Caco-2 (cell line): ENCODE measurements at regions not wholly inside any gene's neighbourhood (a gene's known extent, or its start where the extent isn't known, plus 50 kb on each side); places are given as distances from the start of the nearest gene placed in this dataset.

Experiments
- BruUV-seq: library from RNA; stranded (reverse); fragments of 400-500 nt; replicated peaks from 2 replicates; lab custom pipeline; 2021; lab: Mats Ljungman, UMichigan
- CTCF ChIA-PET: fragments of 300-600 bp; sonication (Branson Sonifier 250); formaldehyde crosslinking; loops from one replicate; lab custom pipeline; 2022; ENCODE audit warnings: antibody characterized with exemption; lab: Charles Lee
- POLR2A ChIA-PET: fragments of 300-600 bp; sonication (Branson Sonifier 250); formaldehyde crosslinking; loops from one replicate; lab custom pipeline; 2022; ENCODE audit warnings: antibody characterized with exemption; lab: Charles Lee
- DNase-seq, 2 experiments: peaks; one replicate each; pipeline versions ENCODE4 v3.0.0 to v3.0.0-alpha.2; 2020 to 2022
- H3K27me3 ChIP-seq: replicated peaks from 2 replicates; pipeline ENCODE4 v1.6.0; 2011; ENCODE audit warnings: low read length; ENCODE audit not compliant: control insufficient read depth, insufficient read depth
- H3K36me3 ChIP-seq: 2 replicates; pipeline ENCODE4 v1.5.1; 2011; ENCODE audit warnings: low read length; ENCODE audit not compliant: control insufficient read depth, insufficient read depth
- H3K4me1 ChIP-seq: fragments of 250-450 bp; sonication (Bioruptor Pico); 2 replicates; pipeline ENCODE4 v1.5.1; 2020; ENCODE audit warnings: mild to moderate bottlenecking
- H3K4me3 ChIP-seq: 2 replicates; pipeline ENCODE4 v1.5.1; 2011; ENCODE audit warnings: low read depth, mild to moderate bottlenecking, control low read depth, low read length
- H3K9me3 ChIP-seq: fragments of 250-450 bp; sonication (Bioruptor Pico); 2 replicates; pipeline ENCODE4 v1.5.1; 2020; ENCODE audit warnings: mild to moderate bottlenecking, moderate library complexity
- H3K27ac Mint-ChIP-seq: one replicate; pipeline ENCODE4 v1.8.0; 2022; ENCODE audit warnings: mixed read lengths; ENCODE audit not compliant: unreplicated experiment
- H3K27me3 Mint-ChIP-seq: one replicate; pipeline ENCODE4 v1.8.0; 2022; ENCODE audit warnings: mixed read lengths; ENCODE audit not compliant: insufficient read depth, unreplicated experiment
- H3K36me3 Mint-ChIP-seq: one replicate; pipeline ENCODE4 v1.8.0; 2022; ENCODE audit warnings: mild to moderate bottlenecking, mixed read lengths; ENCODE audit not compliant: insufficient read depth, unreplicated experiment
- H3K4me1 Mint-ChIP-seq: one replicate; pipeline ENCODE4 v1.8.0; 2022; ENCODE audit warnings: low read depth, mixed read lengths; ENCODE audit not compliant: unreplicated experiment
- H3K4me3 Mint-ChIP-seq: one replicate; pipeline ENCODE4 v1.8.0; 2022; ENCODE audit warnings: mild to moderate bottlenecking, moderate library complexity, mixed read lengths; ENCODE audit not compliant: unreplicated experiment
- H3K9me3 Mint-ChIP-seq: one replicate; pipeline ENCODE4 v1.8.0; 2022; ENCODE audit warnings: mixed read lengths; ENCODE audit not compliant: unreplicated experiment
- intact Hi-C: fragments of 100-400 bp; cut with micrococcal nuclease; formaldehyde crosslinking; loops from one replicate; pipeline ENCODE4 v1.10.0; 2022; ENCODE audit not compliant: unreplicated experiment
- TF ChIP-seq, protein P1 (sequence below), 2 experiments: fragments of 200-600 bp in 1 of 2; IDR thresholded peaks; 1 replicate in 1 of 2; 2 replicates in 1 of 2; pipeline versions ENCODE4 v1.5.1 to v1.8.0; 2011 to 2022; ENCODE audit warnings: antibody characterized with exemption in 1 of 2, control low read depth in 1 of 2, inconsistent platforms in 1 of 2, low read depth in 1 of 2, low read length in 1 of 2, mild to moderate bottlenecking in 1 of 2, moderate library complexity in 1 of 2; ENCODE audit not compliant: insufficient read depth in 1 of 2, severe bottlenecking in 1 of 2, unreplicated experiment in 1 of 2

DNA sequence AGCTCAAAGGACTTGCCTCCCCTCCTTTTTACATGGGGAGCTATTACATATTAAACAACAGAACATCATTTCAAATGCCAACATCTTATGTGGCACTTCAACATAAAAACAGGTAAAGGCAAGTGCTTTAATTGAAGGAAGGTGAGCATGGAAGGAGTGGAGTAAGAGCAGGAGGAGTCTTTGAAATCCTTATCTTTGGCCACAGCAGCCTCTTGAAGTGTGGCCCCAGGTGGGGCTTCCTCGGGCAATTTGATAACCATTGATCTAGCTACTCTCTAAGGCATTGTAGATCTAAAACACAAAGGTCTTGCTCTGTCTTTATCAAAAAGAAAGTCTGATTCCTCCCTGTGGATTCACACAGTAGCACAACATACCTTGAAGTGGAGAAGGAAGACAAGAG, 70.9 kb upstream of the PPP2R5A start:
- ChIA-PET POLR2A (no interaction called here), CTCF (no interaction called here)
- DNase-seq: peak; percentile 14 to 56
- Histone ChIP-seq H3K9me3 (no peaks in the 10 kb centered on the region; the same call in 1 of the 2 replicates), H3K4me3 (no peak overlapping the region), H3K36me3 (no peaks in the 10 kb centered on the region), H3K27me3 (no peaks in the 10 kb centered on the region), H3K4me1 (peaks cover 63% of the 10 kb centered on the region)
- no peaks in the 10 kb centered on the region for H3K27me3 Mint-ChIP-seq
- peaks cover 44% of the 10 kb centered on the region for H3K4me1 Mint-ChIP-seq
- peaks cover 10% of the 10 kb centered on the region for H3K36me3 Mint-ChIP-seq
- BruUV-seq: no TSS peak
- intact Hi-C loops: no loop called here
- peak overlapping the region; percentile 62 for H3K27ac Mint-ChIP-seq
- H3K9me3 Mint-ChIP-seq: no peaks in the 10 kb centered on the region
- peak overlapping the region; percentile 2 for H3K4me3 Mint-ChIP-seq
- TF ChIP-seq, protein P1, sequence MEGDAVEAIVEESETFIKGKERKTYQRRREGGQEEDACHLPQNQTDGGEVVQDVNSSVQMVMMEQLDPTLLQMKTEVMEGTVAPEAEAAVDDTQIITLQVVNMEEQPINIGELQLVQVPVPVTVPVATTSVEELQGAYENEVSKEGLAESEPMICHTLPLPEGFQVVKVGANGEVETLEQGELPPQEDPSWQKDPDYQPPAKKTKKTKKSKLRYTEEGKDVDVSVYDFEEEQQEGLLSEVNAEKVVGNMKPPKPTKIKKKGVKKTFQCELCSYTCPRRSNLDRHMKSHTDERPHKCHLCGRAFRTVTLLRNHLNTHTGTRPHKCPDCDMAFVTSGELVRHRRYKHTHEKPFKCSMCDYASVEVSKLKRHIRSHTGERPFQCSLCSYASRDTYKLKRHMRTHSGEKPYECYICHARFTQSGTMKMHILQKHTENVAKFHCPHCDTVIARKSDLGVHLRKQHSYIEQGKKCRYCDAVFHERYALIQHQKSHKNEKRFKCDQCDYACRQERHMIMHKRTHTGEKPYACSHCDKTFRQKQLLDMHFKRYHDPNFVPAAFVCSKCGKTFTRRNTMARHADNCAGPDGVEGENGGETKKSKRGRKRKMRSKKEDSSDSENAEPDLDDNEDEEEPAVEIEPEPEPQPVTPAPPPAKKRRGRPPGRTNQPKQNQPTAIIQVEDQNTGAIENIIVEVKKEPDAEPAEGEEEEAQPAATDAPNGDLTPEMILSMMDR (IDR thresholded peaks at IDR 0.05; ENCODE audit: insufficient read depth in 1 of 2, low read depth in 1 of 2, low read length in 1 of 2, severe bottlenecking in 1 of 2, unreplicated experiment in 1 of 2): no peak

GRCh38 chr1:212215910-212216309, 69.3 kb upstream of the PPP2R5A start:
- Histone ChIP-seq H3K9me3 (no peaks in the 10 kb centered on the region; the same call in 1 of the 2 replicates), H3K27me3 (no peaks in the 10 kb centered on the region), H3K4me3 (no peak overlapping the region), H3K4me1 (peaks cover 65% of the 10 kb centered on the region), H3K36me3 (no peaks in the 10 kb centered on the region)
- POLR2A ChIA-PET: no interaction called here
- Mint-ChIP-seq H3K4me3 (no peak overlapping the region), H3K27me3 (no peaks in the 10 kb centered on the region), H3K27ac (no peak overlapping the region), H3K36me3 (peaks cover 10% of the 10 kb centered on the region), H3K4me1 (peaks cover 45% of the 10 kb centered on the region), H3K9me3 (no peaks in the 10 kb centered on the region)
- no peak for DNase-seq
- no TSS peak for BruUV-seq
- TF ChIP-seq, protein P1 (IDR thresholded peaks at IDR 0.05; ENCODE audit: insufficient read depth in 1 of 2, low read depth in 1 of 2, low read length in 1 of 2, severe bottlenecking in 1 of 2, unreplicated experiment in 1 of 2): no peak
- intact Hi-C loops: no loop called here
- CTCF ChIA-PET: interaction anchor here (1.0 kb wide), 1 partner anchor 78 kb away, joined by 3 read pairs; no protein-coding TSS in a partner anchor

- DNase-seq: no peak
- TF ChIP-seq, protein P1 (IDR thresholded peaks at IDR 0.05; ENCODE audit: insufficient read depth in 1 of 2, low read depth in 1 of 2, low read length in 1 of 2, severe bottlenecking in 1 of 2, unreplicated experiment in 1 of 2): no peak
- H3K4me1 ChIP-seq: peaks cover 72% of the 10 kb centered on the region
- Mint-ChIP-seq H3K9me3 (no peaks in the 10 kb centered on the region), H3K27ac (peak overlapping the region; percentile 97), H3K4me3 (no peak overlapping the region), H3K36me3 (peaks cover 10% of the 10 kb centered on the region), H3K27me3 (no peaks in the 10 kb centered on the region), H3K4me1 (peaks cover 45% of the 10 kb centered on the region)
- no peaks in the 10 kb centered on the region for H3K27me3 ChIP-seq
- no peaks in the 10 kb centered on the region for H3K9me3 ChIP-seq
- POLR2A ChIA-PET: no interaction called here
- intact Hi-C loops: loop anchor here (2.0 kb wide), 1 partner anchor 71 kb away; no protein-coding TSS in a partner anchor
- no peaks in the 10 kb centered on the region for H3K36me3 ChIP-seq
- no peak overlapping the region for H3K4me3 ChIP-seq
- CTCF ChIA-PET: no interaction called here
- no TSS peak for BruUV-seq
These were observed 67.6 kb upstream of the PPP2R5A start for GRCh38 chr1:212217633-212218032.
